Transverse colon (tissue), 4 donors: ENCODE measurements at regions not wholly inside any gene's neighbourhood (a gene's known extent, or its start where the extent isn't known, plus 50 kb on each side); places are given as distances from the start of the nearest gene placed in this dataset.
"Not testable (repeated sequence)": the region's sequence is repeated elsewhere in the genome, so short reads cannot be mapped to it uniquely, and the experiment has no call there.

Experiments
- DNase-seq: peaks from one replicate; pipeline ENCODE4 v3.0.0-alpha.2; 2019
- H3K27ac ChIP-seq, 4 donors: fragments of 200-600 bp; sonication (generic); 2 replicates each; pipeline ENCODE4 v1.5.1; 2016 to 2018; ENCODE audit warnings: inconsistent platforms in 4 of 4
- H3K27me3 ChIP-seq: fragments of 200-600 bp; sonication (generic); 2 replicates; pipeline ENCODE4 v1.5.1; 2017; ENCODE audit warnings: inconsistent platforms
- H3K36me3 ChIP-seq, 4 donors: fragments of 200-600 bp; sonication (generic); 2 replicates each; pipeline ENCODE4 v1.5.1; 2017 to 2019; ENCODE audit warnings: inconsistent platforms in 4 of 4
- H3K4me1 ChIP-seq, 4 donors: fragments of 200-600 bp; sonication (generic); 2 replicates each; pipeline ENCODE4 v1.5.1; 2017 to 2020; ENCODE audit warnings: inconsistent platforms in 4 of 4
- H3K4me3 ChIP-seq, 4 donors: fragments of 200-600 bp; sonication (generic); 1 replicate in 1 of 4; 2 replicates in 3 of 4; pipeline versions ENCODE4 v1.5.1 to v1.6.1; 2017 to 2019; ENCODE audit warnings: inconsistent platforms in 4 of 4
- H3K9me3 ChIP-seq, 2 donors: fragments of 200-600 bp; sonication (generic); 2 replicates each; pipeline ENCODE4 v1.5.1; 2017 to 2019; ENCODE audit warnings: inconsistent platforms in 2 of 2
- EP300 ChIP-seq: sonication (generic); formaldehyde crosslinking; IDR thresholded peaks from one replicate; pipeline ENCODE4 v1.6.1; 2017; ENCODE audit warnings: antibody characterized with exemption, low read depth
- POLR2A ChIP-seq: fragments of 450-650 bp; IDR thresholded peaks from one replicate; pipeline ENCODE4 v1.6.1; 2016; ENCODE audit warnings: antibody characterized with exemption, mild to moderate bottlenecking, moderate library complexity
- POLR2AphosphoS5 ChIP-seq, 3 donors: sonication (generic); formaldehyde crosslinking; IDR thresholded peaks; one replicate each; pipeline ENCODE4 v1.6.1; 2016; ENCODE audit warnings: antibody characterized with exemption in 3 of 3
- WGBS, 2 donors: methylation state at CpG; one replicate each; pipeline ENCODE4 v1.1.5; 2018; ENCODE audit warnings: low coverage in 1 of 2; 5-methylcytosine and 5-hydroxymethylcytosine counted together
- in situ Hi-C, 4 donors: fragments of 200-750 bp; cut with MboI; loops; one replicate each; pipeline versions ENCODE4 v1.15.0 to v1.15.1; 2017; ENCODE audit warnings: low sequenced_read_pairs in 3 of 4, low pct_ligation_motif_present in 1 of 4, low pct_unique_long_range_greater_than_20kb in 1 of 4
- intact Hi-C: fragments of 100-400 bp; cut with DNase I; formaldehyde crosslinking; loops from one replicate; pipeline ENCODE4 v1.15.1; 2023; ENCODE audit warnings: low total_unique reads
- TF ChIP-seq, protein P1 (sequence below), 5 experiments: fragments of 200-600 bp in 3 of 5; fragments of 450-650 bp in 2 of 5; sonication (generic) in 3 of 5; IDR thresholded peaks; 1 replicate in 2 of 5; 2 replicates in 3 of 5; pipeline ENCODE4 v1.5.1; 2016 to 2017; ENCODE audit warnings: antibody characterized with exemption in 5 of 5, inconsistent platforms in 3 of 5, mild to moderate bottlenecking in 2 of 5, moderate library complexity in 1 of 5

DNA sequence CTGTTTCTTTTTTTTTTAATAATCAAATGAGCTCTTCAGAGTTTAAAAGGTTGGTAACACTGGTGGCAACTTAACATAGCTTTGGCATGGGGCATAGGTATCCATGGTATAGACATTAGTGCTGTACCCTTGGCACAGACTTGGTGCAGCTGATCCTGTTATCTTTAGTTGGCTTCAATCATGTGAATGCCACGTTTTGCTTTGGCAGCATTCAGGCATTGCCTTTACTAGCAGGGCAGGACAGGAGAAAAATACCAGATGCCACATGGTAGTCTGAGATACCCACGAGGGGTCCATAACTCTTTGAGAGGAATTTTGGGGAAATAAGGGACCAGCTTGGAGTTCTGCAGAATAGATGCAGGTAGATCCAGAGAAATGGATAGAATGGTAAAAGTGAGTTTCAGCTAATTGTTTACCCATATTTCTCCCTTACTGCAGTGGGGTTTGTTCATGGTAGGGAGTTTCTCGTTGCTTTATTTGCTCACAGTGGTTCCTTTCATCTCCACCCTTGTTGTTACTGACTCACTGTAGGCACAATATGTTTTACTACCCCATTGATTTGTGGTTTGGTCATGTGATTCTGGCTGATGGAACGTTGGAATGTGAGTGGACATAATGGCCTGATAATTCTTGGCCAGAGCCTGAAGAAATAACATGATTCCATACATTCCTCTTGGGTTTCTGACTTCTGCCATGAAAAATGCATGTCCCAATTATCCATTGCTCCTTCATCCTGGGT, 342.7 kb downstream of the GLUD2 start:
- in situ Hi-C loops: no loop called here
- intact Hi-C loops: no loop called here

DNA sequence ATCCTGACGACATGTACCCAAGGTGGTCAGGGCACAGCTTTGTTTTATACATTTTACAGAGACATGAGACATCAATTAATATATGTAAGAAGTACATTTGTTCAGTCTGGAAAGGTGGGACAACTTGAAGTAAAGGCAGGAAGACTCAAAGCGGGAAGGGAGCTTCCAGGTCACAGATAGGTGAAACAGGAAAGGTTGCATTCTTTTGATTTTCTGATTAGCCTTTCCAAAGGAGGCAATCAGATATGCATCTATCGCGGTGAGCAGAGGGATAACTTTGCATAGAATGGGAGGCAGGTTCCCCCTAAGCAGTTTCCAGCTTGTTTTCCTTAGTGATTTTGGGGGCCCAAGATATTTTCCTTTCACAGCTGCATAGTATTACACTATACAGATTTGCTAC, 358.4 kb downstream of the GLUD2 start:
- intact Hi-C loops: no loop called here
- H3K9me3 ChIP-seq: no peaks in the 10 kb centered on the region
- no peaks in the 10 kb centered on the region for H3K27me3 ChIP-seq
- no peak overlapping the region for H3K27ac ChIP-seq
- H3K36me3 ChIP-seq: no peaks in the 10 kb centered on the region
- no peak for DNase-seq
- 40 to 54% methylated on average over 1 to 4 of the region's 4 CpGs for WGBS, 2 donors
- H3K4me1 ChIP-seq: no peaks in the 10 kb centered on the region
- H3K4me3 ChIP-seq: no peak overlapping the region
- no peak for TF ChIP-seq POLR2A
- no peak for TF ChIP-seq POLR2AphosphoS5 (IDR thresholded peaks at IDR 0.05)
- no peak for TF ChIP-seq EP300
- TF ChIP-seq, protein P1, sequence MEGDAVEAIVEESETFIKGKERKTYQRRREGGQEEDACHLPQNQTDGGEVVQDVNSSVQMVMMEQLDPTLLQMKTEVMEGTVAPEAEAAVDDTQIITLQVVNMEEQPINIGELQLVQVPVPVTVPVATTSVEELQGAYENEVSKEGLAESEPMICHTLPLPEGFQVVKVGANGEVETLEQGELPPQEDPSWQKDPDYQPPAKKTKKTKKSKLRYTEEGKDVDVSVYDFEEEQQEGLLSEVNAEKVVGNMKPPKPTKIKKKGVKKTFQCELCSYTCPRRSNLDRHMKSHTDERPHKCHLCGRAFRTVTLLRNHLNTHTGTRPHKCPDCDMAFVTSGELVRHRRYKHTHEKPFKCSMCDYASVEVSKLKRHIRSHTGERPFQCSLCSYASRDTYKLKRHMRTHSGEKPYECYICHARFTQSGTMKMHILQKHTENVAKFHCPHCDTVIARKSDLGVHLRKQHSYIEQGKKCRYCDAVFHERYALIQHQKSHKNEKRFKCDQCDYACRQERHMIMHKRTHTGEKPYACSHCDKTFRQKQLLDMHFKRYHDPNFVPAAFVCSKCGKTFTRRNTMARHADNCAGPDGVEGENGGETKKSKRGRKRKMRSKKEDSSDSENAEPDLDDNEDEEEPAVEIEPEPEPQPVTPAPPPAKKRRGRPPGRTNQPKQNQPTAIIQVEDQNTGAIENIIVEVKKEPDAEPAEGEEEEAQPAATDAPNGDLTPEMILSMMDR (IDR thresholded peaks at IDR 0.05): no peak
- in situ Hi-C loops: no loop called here

More for the DNA sequence above, 342.7 kb downstream of the GLUD2 start:
- no peaks in the 10 kb centered on the region for H3K27me3 ChIP-seq
- no peak overlapping the region for H3K4me3 ChIP-seq
- 26 to 58% methylated on average over 2 to 4 of the region's 4 CpGs for WGBS, 2 donors
- no peaks in the 10 kb centered on the region for H3K4me1 ChIP-seq
- no peak for DNase-seq
- H3K36me3 ChIP-seq: no peaks in the 10 kb centered on the region
- H3K27ac ChIP-seq: peak overlapping the region in 1 of 4 donors; percentile 26
- H3K9me3 ChIP-seq: no peaks in the 10 kb centered on the region
- TF ChIP-seq, protein P1 (IDR thresholded peaks at IDR 0.05): no peak
- TF ChIP-seq POLR2AphosphoS5 (IDR thresholded peaks at IDR 0.05) (no peak), EP300 (no peak), POLR2A (no peak)

DNA sequence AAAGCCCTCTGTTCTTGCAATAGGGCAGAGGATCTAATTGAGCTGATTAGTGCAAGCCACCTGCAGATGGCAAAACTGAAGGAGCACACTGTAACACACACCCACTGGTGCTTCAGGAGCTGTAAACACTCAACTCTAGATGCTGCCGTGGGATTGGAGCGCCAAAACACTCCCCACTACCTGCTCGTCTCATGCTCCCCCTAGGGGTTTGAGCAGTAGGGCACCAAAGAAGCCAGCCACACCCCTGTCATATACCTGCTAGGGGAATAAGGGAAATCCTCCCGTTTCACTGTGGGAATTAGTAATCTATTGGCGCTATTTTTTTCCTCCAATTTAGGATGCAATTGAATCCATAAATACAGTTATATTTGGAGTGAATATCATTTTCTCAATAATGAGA, 360.2 kb downstream of the GLUD2 start:
- H3K27ac ChIP-seq: no peak overlapping the region
- H3K36me3 ChIP-seq: no peaks in the 10 kb centered on the region
- TF ChIP-seq EP300: no peak
- TF ChIP-seq, protein P1 (IDR thresholded peaks at IDR 0.05): peak in 1 of 5 experiments; percentile 8
- no peaks in the 10 kb centered on the region for H3K27me3 ChIP-seq
- in situ Hi-C loops: no loop called here
- no peak for DNase-seq
- 65% methylated on average over 5 of the region's 5 CpGs; no CpG with 5 or more reads in 1 of the 2 donors for WGBS, 2 donors
- H3K9me3 ChIP-seq: no peaks in the 10 kb centered on the region
- no peak overlapping the region for H3K4me3 ChIP-seq
- H3K4me1 ChIP-seq: no peaks in the 10 kb centered on the region
- intact Hi-C loops: no loop called here

DNA sequence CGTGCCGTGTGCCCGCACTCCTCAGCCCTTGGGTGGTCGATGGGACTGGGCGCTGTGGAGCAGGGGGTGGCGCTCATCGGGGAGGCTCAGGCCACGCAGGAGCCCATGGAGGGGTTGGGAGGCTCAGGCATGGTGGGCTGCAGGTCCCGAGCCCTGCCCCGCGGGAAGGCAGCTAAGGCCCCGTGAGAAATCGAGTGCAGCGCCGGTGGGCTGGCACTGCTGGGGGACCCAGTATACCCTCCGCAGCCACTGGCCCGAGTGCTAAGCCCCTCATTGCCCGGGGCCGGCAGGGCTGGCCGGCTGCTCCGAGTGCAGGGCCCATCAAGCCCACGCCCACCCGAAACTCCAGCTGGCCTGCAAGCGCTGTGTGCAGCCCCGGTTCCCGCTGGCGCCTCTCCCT, 384.1 kb downstream of the GLUD2 start:
- H3K4me3 ChIP-seq, H3K27me3 ChIP-seq, DNase-seq, intact Hi-C loops, H3K36me3 ChIP-seq, H3K27ac ChIP-seq, H3K9me3 ChIP-seq, in situ Hi-C loops, H3K4me1 ChIP-seq: not testable (repeated sequence)
- 100% methylated on average over 15 of the region's 27 CpGs; no CpG with 5 or more reads in 1 of the 2 donors for WGBS, 2 donors

DNA sequence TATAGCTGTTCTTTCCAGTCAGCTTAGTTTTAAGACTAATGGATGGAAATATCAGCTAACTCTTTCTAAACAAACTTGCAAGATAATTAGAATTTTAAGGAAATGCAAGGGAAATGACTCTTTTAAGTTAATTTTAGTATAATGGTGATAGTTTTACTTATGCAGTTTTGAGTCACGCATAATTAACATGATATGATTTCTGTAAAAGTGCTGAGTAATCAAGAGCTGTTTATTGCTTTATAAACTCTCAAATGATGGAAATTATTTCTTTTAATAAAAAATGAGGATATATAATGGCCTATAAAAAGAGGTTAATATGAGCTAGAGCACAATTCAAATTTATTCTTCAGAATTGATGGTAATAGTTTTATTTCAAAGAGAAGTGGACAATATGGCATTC, 385.9 kb downstream of the GLUD2 start:
- Histone ChIP-seq H3K9me3 (no peaks in the 10 kb centered on the region), H3K27ac (no peak overlapping the region), H3K36me3 (no peaks in the 10 kb centered on the region), H3K27me3 (no peaks in the 10 kb centered on the region), H3K4me3 (no peak overlapping the region), H3K4me1 (no peaks in the 10 kb centered on the region)
- TF ChIP-seq, protein P1 (IDR thresholded peaks at IDR 0.05): no peak
- TF ChIP-seq POLR2AphosphoS5 (IDR thresholded peaks at IDR 0.05): no peak
- TF ChIP-seq EP300: no peak
- intact Hi-C loops: no loop called here
- in situ Hi-C loops: no loop called here
- DNase-seq: no peak
- WGBS, 2 donors: 95 to 100% methylated on average over 1 of the region's 1 CpG

DNA sequence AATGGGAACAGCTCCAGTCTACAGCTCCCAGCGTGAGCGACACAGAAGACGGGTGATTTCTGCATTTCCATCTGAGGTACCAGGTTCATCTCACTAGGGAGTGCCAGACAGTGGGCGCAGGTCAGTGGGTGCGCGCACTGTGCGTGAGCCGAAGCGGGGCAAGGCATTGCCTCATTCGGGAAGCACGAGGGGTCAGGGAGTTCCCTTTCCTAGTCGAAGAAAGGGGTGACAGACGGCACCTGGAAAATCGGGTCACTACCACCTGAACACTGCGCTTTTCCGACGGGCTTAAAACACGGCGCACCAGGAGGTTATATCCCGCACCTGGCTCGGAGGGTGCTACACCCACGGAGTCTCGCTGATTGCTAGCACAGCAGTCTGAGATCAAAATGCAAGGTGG, 390.3 kb downstream of the GLUD2 start:
- H3K36me3 ChIP-seq, intact Hi-C loops, H3K4me1 ChIP-seq, H3K27me3 ChIP-seq, H3K9me3 ChIP-seq, H3K27ac ChIP-seq, DNase-seq, in situ Hi-C loops, H3K4me3 ChIP-seq: not testable (repeated sequence)
- 91% methylated on average over 23 of the region's 23 CpGs; no CpG with 5 or more reads in 1 of the 2 donors for WGBS, 2 donors
